22Rv1 (cell line): ENCODE measurements at regions not wholly inside any gene's neighbourhood (a gene's known extent, or its start where the extent isn't known, plus 50 kb on each side); places are given as distances from the start of the nearest gene placed in this dataset.

ENCODE experiments used
- CTCF ChIP-seq: fragments of 450-650 bp; IDR thresholded peaks from 2 replicates; pipeline ENCODE4 v1.5.1; 2017; ENCODE audit warnings: mild to moderate bottlenecking
- ZFX ChIP-seq: fragments of 450-650 bp; IDR thresholded peaks from 2 replicates; pipeline ENCODE4 v1.6.1; 2017; ENCODE audit warnings: antibody characterized with exemption, borderline replicate concordance

- no peak for TF ChIP-seq CTCF
- no peak for TF ChIP-seq ZFX
These were observed 605.4 kb downstream of the INHBA start for GRCh38 chr7:41097501-41097900.
